H9 (cell line): ENCODE measurements at regions not wholly inside any gene's neighbourhood (a gene's known extent, or its start where the extent isn't known, plus 50 kb on each side); places are given as distances from the start of the nearest gene placed in this dataset.

ENCODE experiments used
- DNase-seq: peaks from one replicate; pipeline ENCODE4 v3.0.0-alpha.2; 2017
- H2AFZ ChIP-seq: one replicate; pipeline ENCODE4 v1.6.1; 2013; ENCODE audit warnings: mild to moderate bottlenecking, low read length, control low read depth, moderate library complexity
- H2AK5ac ChIP-seq: 2 replicates; pipeline ENCODE4 v1.6.1; 2013; ENCODE audit warnings: low read length, control low read depth, mixed read lengths; ENCODE audit not compliant: insufficient read length
- H2BK120ac ChIP-seq: one replicate; pipeline ENCODE4 v1.6.1; 2013; ENCODE audit warnings: low read depth, mild to moderate bottlenecking, low read length, control low read depth, inconsistent platforms; ENCODE audit not compliant: poor library complexity, severe bottlenecking
- H2BK12ac ChIP-seq: 2 replicates; pipeline ENCODE4 v1.6.1; 2013; ENCODE audit warnings: low read length, control low read depth, mixed read lengths, low read depth; ENCODE audit not compliant: insufficient read length
- H2BK15ac ChIP-seq: 2 replicates; pipeline ENCODE4 v1.6.1; 2013; ENCODE audit warnings: low read depth, low read length, control low read depth
- H2BK20ac ChIP-seq: one replicate; pipeline ENCODE4 v1.6.1; 2013; ENCODE audit warnings: low read depth, mild to moderate bottlenecking, low read length, control low read depth, inconsistent platforms; ENCODE audit not compliant: poor library complexity, severe bottlenecking
- H2BK5ac ChIP-seq: 2 replicates; pipeline ENCODE4 v1.6.1; 2013; ENCODE audit warnings: low read length, control low read depth, mixed read lengths; ENCODE audit not compliant: insufficient read length
- H3K14ac ChIP-seq: 2 replicates; pipeline ENCODE4 v1.6.1; 2013; ENCODE audit warnings: low read length, control low read depth; ENCODE audit not compliant: insufficient read depth
- H3K18ac ChIP-seq: 2 replicates; pipeline ENCODE4 v1.6.1; 2013; ENCODE audit warnings: low read depth, mild to moderate bottlenecking, mixed read lengths, low read length, control low read depth; ENCODE audit not compliant: insufficient read length
- H3K23ac ChIP-seq: 2 replicates; pipeline ENCODE4 v1.6.1; 2013; ENCODE audit warnings: low read length, control low read depth, mixed read lengths, low read depth; ENCODE audit not compliant: insufficient read length
- H3K23me2 ChIP-seq: 2 replicates; pipeline ENCODE4 v1.6.1; 2013; ENCODE audit warnings: low read depth, mild to moderate bottlenecking, mixed read lengths, low read length, control low read depth; ENCODE audit not compliant: insufficient read length, poor library complexity, severe bottlenecking
- H3K27ac ChIP-seq: 2 replicates; pipeline ENCODE4 v1.5.1; 2013; ENCODE audit warnings: low read length, control low read depth, mixed read lengths, low read depth; ENCODE audit not compliant: insufficient read length
- H3K27me3 ChIP-seq: 2 replicates; pipeline ENCODE4 v1.6.1; 2013; ENCODE audit warnings: low read length, control low read depth, inconsistent platforms; ENCODE audit not compliant: insufficient read depth
- H3K4ac ChIP-seq: 2 replicates; pipeline ENCODE4 v1.6.1; 2013; ENCODE audit warnings: low read depth, mild to moderate bottlenecking, control low read depth, inconsistent platforms, low read length, moderate library complexity
- H3K4me1 ChIP-seq: 2 replicates; pipeline ENCODE4 v1.6.1; 2013; ENCODE audit warnings: low read length, control low read depth, inconsistent platforms; ENCODE audit not compliant: insufficient read depth
- H3K4me2 ChIP-seq: 2 replicates; pipeline ENCODE4 v1.6.1; 2013; ENCODE audit warnings: low read length, control low read depth, mixed read lengths; ENCODE audit not compliant: insufficient read length, insufficient read depth
- H3K56ac ChIP-seq: 2 replicates; pipeline ENCODE4 v1.6.1; 2013; ENCODE audit warnings: low read depth, mild to moderate bottlenecking, mixed read lengths, low read length, control low read depth; ENCODE audit not compliant: insufficient read length
- H3K79me1 ChIP-seq: 2 replicates; pipeline ENCODE4 v1.6.1; 2013; ENCODE audit warnings: low read depth, mild to moderate bottlenecking, moderate library complexity, low read length, control low read depth, inconsistent platforms; ENCODE audit not compliant: insufficient read depth, poor library complexity, severe bottlenecking
- H3K79me2 ChIP-seq: 2 replicates; pipeline ENCODE4 v1.6.1; 2013; ENCODE audit warnings: low read length, control low read depth, inconsistent platforms; ENCODE audit not compliant: insufficient read depth
- H3K9ac ChIP-seq: 2 replicates; pipeline ENCODE4 v1.6.1; 2013; ENCODE audit warnings: low read length, control low read depth, mixed read lengths; ENCODE audit not compliant: insufficient read length; ENCODE audit errors: extremely low read depth
- H3K9me3 ChIP-seq: one replicate; pipeline ENCODE4 v1.6.1; 2013; ENCODE audit warnings: low read depth, low read length, inconsistent platforms; ENCODE audit not compliant: control insufficient read depth
- H3T11ph ChIP-seq: one replicate; pipeline ENCODE4 v1.6.1; 2013; ENCODE audit warnings: mild to moderate bottlenecking, low read length, control low read depth, inconsistent platforms
- H4K20me1 ChIP-seq: one replicate; pipeline ENCODE4 v1.6.1; 2013; ENCODE audit not compliant: control insufficient read depth, insufficient read length, insufficient read depth
- H4K5ac ChIP-seq: 2 replicates; pipeline ENCODE4 v1.6.1; 2013; ENCODE audit warnings: low read depth, mild to moderate bottlenecking, mixed read lengths, low read length, control low read depth; ENCODE audit not compliant: insufficient read length
- H4K8ac ChIP-seq: replicated peaks from 2 replicates; pipeline ENCODE4 v1.6.1; 2013; ENCODE audit warnings: low read length, control low read depth, mixed read lengths, low read depth; ENCODE audit not compliant: insufficient read length
- H4K91ac ChIP-seq: 2 replicates; pipeline ENCODE4 v1.6.1; 2013; ENCODE audit warnings: low read depth, mild to moderate bottlenecking, moderate library complexity, mixed read lengths, low read length, control low read depth; ENCODE audit not compliant: insufficient read length
- H3K27ac Mint-ChIP-seq, 3 experiments: 2 replicates in 2 of 3; 3 replicates in 1 of 3; pipeline ENCODE4 v1.8.0; 2020 to 2021; ENCODE audit warnings: mixed read lengths in 3 of 3, mild to moderate bottlenecking in 1 of 3, moderate library complexity in 1 of 3
- H3K27me3 Mint-ChIP-seq: 2 replicates; pipeline ENCODE4 v1.8.0; 2021; ENCODE audit warnings: low read depth, mild to moderate bottlenecking, moderate library complexity, mixed read lengths
- H3K36me3 Mint-ChIP-seq, 3 experiments: 2 replicates in 2 of 3; 3 replicates in 1 of 3; pipeline ENCODE4 v1.8.0; 2020 to 2021; ENCODE audit warnings: low read depth in 3 of 3, mixed read lengths in 3 of 3; ENCODE audit not compliant: insufficient read depth in 1 of 3
- H3K4me1 Mint-ChIP-seq, 2 experiments: 2 replicates each; pipeline ENCODE4 v1.8.0; 2020; ENCODE audit warnings: mixed read lengths in 2 of 2
- H3K4me3 Mint-ChIP-seq, 2 experiments: 2 replicates in 1 of 2; 3 replicates in 1 of 2; pipeline ENCODE4 v1.8.0; 2020 to 2021; ENCODE audit warnings: mild to moderate bottlenecking in 2 of 2, mixed read lengths in 2 of 2, moderate library complexity in 1 of 2
- H3K9me3 Mint-ChIP-seq, 2 experiments: 2 replicates in 1 of 2; 3 replicates in 1 of 2; pipeline ENCODE4 v1.8.0; 2020; ENCODE audit warnings: mild to moderate bottlenecking in 2 of 2, mixed read lengths in 2 of 2, moderate library complexity in 1 of 2
- CTCF ChIP-seq: fragments of 200-600 bp; sonication (generic); conservative IDR thresholded peaks from 3 replicates; pipeline ENCODE4 v1.8.0; 2021; ENCODE audit warnings: antibody characterized with exemption, mild to moderate bottlenecking
- WGBS: extraction: QIAGEN DNeasy Blood & Tissue Kit; methylation state at CpG from one replicate; pipeline ENCODE4 v1.1.7; 2013; ENCODE audit warnings: missing lambda C conversion rate, low lambda C conversion rate, mixed read lengths; ENCODE audit not compliant: insufficient read length; ENCODE audit errors: extremely low coverage; 5-methylcytosine and 5-hydroxymethylcytosine counted together

DNA sequence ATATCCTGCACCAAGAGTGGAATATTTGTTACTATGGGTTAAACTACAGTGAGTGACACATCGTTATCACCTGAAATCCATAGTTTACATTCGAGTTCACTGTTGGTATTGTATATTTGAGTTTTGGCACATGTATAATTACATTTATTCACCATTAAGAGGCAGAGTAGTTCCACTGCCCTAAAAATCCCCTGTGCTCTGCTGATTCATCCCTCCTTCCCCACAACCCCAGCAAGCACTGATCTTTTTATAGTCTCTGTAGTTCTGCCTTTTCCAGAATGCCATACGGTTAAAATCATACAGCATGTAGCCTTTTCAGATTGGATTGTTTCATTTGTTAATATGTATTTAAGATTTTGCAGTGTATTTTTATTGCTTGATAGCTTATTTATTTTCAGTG is 495.2 kb downstream of the DIRAS2 start:
- no peak overlapping the region for H3K27ac Mint-ChIP-seq

More for the DNA sequence above, 495.2 kb downstream of the DIRAS2 start:
- H2BK5ac ChIP-seq: no peak overlapping the region
- WGBS: no CpG with 5 or more reads among the region's 3 CpGs
- no peak for TF ChIP-seq CTCF
- H3K27me3 Mint-ChIP-seq: peaks cover 1% of the 10 kb centered on the region
- H3K4me1 Mint-ChIP-seq: 0 out of 4 replicates have a peak, but pooled peaks cover 0 to 4% of the 10 kb centered on the region in 2 experiments
- H2BK15ac ChIP-seq: no peak overlapping the region
- peaks cover 22 to 28% of the 10 kb centered on the region in 2 experiments for H3K9me3 Mint-ChIP-seq
- no peaks in the 10 kb centered on the region for H3K27me3 ChIP-seq
- no peak overlapping the region for H3K4me3 Mint-ChIP-seq
- H3K4ac ChIP-seq: no peak overlapping the region
- no peak overlapping the region for H3K4me2 ChIP-seq
- no peak overlapping the region for H3K14ac ChIP-seq
- no peak overlapping the region for H2AK5ac ChIP-seq
- H3K9me3 ChIP-seq: no peaks in the 10 kb centered on the region
- no peaks in the 10 kb centered on the region for H3K4me1 ChIP-seq
- DNase-seq: no peak
- H3K23me2 ChIP-seq: no peaks in the 10 kb centered on the region
- H3K79me2 ChIP-seq: no peaks in the 10 kb centered on the region
- H3T11ph ChIP-seq: no peak overlapping the region
- H4K20me1 ChIP-seq: no peaks in the 10 kb centered on the region
- H2BK120ac ChIP-seq: no peak overlapping the region
- H4K91ac ChIP-seq: no peak overlapping the region
- H3K36me3 Mint-ChIP-seq: peaks cover 0 to 21% (median 0%) of the 10 kb centered on the region in 3 experiments; a peak in 4 of 7 replicates
- no peak overlapping the region for H3K23ac ChIP-seq
- no peaks in the 10 kb centered on the region for H3K79me1 ChIP-seq
- no peak overlapping the region for H3K56ac ChIP-seq
- no peak overlapping the region for H3K18ac ChIP-seq
- H2AFZ ChIP-seq: no peak overlapping the region
- H4K8ac ChIP-seq: no peak overlapping the region
- no peak overlapping the region for H4K5ac ChIP-seq
- H2BK12ac ChIP-seq: no peak overlapping the region
- no peak overlapping the region for H3K9ac ChIP-seq
- no peak overlapping the region for H2BK20ac ChIP-seq
- no peak overlapping the region for H3K27ac ChIP-seq
